ENCODE measurements at regions not wholly inside any gene's neighbourhood (a gene's known extent, or its start where the extent isn't known, plus 50 kb on each side); places are given as distances from the start of the nearest gene placed in this dataset.

DNA sequence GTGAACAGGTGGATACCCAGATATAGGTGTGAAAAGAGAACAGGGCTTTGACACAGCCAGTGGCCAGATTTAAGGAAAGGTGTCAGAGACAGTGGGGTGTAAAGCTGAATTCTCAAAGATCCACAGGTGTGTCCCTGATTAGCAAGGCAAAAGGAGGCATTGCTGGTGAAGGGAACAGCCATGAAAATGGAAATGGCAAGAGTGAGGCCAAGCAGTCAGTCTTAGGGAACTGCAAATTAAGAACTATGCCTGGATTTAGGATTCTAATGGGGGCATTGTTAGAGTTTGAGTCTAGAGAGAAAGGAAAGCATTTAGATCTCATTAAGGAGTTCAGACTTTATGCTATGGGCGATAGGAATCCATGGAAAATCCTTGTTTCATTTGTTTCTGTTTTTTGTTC is 789.2 kb downstream of the MAFB start:
- TF ChIP-seq, protein P1, sequence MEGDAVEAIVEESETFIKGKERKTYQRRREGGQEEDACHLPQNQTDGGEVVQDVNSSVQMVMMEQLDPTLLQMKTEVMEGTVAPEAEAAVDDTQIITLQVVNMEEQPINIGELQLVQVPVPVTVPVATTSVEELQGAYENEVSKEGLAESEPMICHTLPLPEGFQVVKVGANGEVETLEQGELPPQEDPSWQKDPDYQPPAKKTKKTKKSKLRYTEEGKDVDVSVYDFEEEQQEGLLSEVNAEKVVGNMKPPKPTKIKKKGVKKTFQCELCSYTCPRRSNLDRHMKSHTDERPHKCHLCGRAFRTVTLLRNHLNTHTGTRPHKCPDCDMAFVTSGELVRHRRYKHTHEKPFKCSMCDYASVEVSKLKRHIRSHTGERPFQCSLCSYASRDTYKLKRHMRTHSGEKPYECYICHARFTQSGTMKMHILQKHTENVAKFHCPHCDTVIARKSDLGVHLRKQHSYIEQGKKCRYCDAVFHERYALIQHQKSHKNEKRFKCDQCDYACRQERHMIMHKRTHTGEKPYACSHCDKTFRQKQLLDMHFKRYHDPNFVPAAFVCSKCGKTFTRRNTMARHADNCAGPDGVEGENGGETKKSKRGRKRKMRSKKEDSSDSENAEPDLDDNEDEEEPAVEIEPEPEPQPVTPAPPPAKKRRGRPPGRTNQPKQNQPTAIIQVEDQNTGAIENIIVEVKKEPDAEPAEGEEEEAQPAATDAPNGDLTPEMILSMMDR (IDR thresholded peaks at IDR 0.05; ENCODE audit: control extremely low read depth in 1 of 3, insufficient read depth in 1 of 3, low read depth in 1 of 3, low read length in 3 of 3), result no peak
- TF ChIP-seq KDM5A (IDR thresholded peaks at IDR 0.05; ENCODE audit: low read length) (no peak), NANOG (IDR thresholded peaks at IDR 0.05; ENCODE audit: insufficient read depth, low read depth, low read length, poor library complexity, severe bottlenecking) (no peak), SUZ12 (IDR thresholded peaks at IDR 0.05; ENCODE audit: low read length) (no peak), SIN3A (conservative IDR thresholded peaks at IDR 0.05 in 1 of 2, IDR thresholded peaks at IDR 0.05 in 1 of 2; ENCODE audit: low read depth in 1 of 2, low read length in 2 of 2) (no peak), POLR2AphosphoS5 (IDR thresholded peaks at IDR 0.05; ENCODE audit: low read depth, low read length) (no peak), POLR2A (IDR thresholded peaks at IDR 0.05; ENCODE audit: control extremely low read depth in 1 of 2, low read depth in 2 of 2, low read length in 2 of 2) (no peak), RAD21 (IDR thresholded peaks at IDR 0.05 in 1 of 2, conservative IDR thresholded peaks at IDR 0.05 in 1 of 2; ENCODE audit: low read depth in 2 of 2, low read length in 2 of 2) (no peak)
